ENCODE measurements at regions not wholly inside any gene's neighbourhood (a gene's known extent, or its start where the extent isn't known, plus 50 kb on each side); places are given as distances from the start of the nearest gene placed in this dataset.

DNA sequence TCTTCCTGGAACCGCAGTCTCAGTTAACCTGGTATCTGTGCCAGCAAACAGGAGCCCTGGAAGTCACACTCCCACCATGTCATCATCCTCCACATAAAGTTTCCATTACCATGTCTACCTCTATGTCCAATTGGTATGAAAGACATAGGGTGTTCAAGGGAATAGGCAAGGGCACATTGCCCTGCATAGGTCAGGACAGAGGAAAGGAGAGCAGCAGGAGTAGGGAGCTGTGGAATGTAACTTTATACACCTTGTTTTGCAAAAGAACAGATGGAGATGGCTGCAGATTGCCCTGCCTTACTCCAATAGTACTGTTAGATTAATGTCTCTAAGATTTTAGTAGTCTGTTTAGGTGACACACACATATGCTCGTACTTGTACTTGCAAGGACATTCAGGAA lies 1056.4 kb downstream of the NTRK3 start:
- TF ChIP-seq TCF7L2 (IDR thresholded peaks at IDR 0.05; ENCODE audit: borderline replicate concordance, extremely low read depth, insufficient read depth, insufficient read length) (no peak), YY1 (IDR thresholded peaks at IDR 0.05; ENCODE audit: extremely low read depth, insufficient replicate concordance, low read depth, low read length) (no peak), ZFX (IDR thresholded peaks at IDR 0.05) (no peak), EZH2phosphoT487 (IDR thresholded peaks at IDR 0.05; ENCODE audit: borderline replicate concordance) (no peak), SRF (IDR thresholded peaks at IDR 0.05; ENCODE audit: low read depth) (no peak), CEBPB (IDR thresholded peaks at IDR 0.05; ENCODE audit: low read depth) (no peak), EZH2 (IDR thresholded peaks at IDR 0.05) (no peak), POLR2AphosphoS5 (IDR thresholded peaks at IDR 0.05; ENCODE audit: low read depth, low read length) (no peak), RAD21 (IDR thresholded peaks at IDR 0.05; ENCODE audit: low read depth) (no peak), EGR1 (IDR thresholded peaks at IDR 0.05; ENCODE audit: low read depth) (no peak)
- TF ChIP-seq, protein P1, sequence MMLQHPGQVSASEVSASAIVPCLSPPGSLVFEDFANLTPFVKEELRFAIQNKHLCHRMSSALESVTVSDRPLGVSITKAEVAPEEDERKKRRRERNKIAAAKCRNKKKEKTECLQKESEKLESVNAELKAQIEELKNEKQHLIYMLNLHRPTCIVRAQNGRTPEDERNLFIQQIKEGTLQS (IDR thresholded peaks at IDR 0.05): no peak
- TF ChIP-seq, protein P2, sequence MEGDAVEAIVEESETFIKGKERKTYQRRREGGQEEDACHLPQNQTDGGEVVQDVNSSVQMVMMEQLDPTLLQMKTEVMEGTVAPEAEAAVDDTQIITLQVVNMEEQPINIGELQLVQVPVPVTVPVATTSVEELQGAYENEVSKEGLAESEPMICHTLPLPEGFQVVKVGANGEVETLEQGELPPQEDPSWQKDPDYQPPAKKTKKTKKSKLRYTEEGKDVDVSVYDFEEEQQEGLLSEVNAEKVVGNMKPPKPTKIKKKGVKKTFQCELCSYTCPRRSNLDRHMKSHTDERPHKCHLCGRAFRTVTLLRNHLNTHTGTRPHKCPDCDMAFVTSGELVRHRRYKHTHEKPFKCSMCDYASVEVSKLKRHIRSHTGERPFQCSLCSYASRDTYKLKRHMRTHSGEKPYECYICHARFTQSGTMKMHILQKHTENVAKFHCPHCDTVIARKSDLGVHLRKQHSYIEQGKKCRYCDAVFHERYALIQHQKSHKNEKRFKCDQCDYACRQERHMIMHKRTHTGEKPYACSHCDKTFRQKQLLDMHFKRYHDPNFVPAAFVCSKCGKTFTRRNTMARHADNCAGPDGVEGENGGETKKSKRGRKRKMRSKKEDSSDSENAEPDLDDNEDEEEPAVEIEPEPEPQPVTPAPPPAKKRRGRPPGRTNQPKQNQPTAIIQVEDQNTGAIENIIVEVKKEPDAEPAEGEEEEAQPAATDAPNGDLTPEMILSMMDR (IDR thresholded peaks at IDR 0.05 in 2 of 3, conservative IDR thresholded peaks at IDR 0.05 in 1 of 3; ENCODE audit: borderline replicate concordance in 1 of 3, insufficient read depth in 1 of 3, low read depth in 2 of 3, low read length in 2 of 3): no peak
- ChIA-PET POLR2A (no interaction called here), RAD21 (ENCODE audit: low non-redundant PET in 1 of 2, low total read pairs in 2 of 2, uncharacterized antibody in 2 of 2, unreplicated experiment in 2 of 2) (no interaction called here), CTCF (no interaction called here)
- no peaks in the 10 kb centered on the region for H3K36me3 ChIP-seq (ENCODE audit: control insufficient read depth in 1 of 2, insufficient read depth in 2 of 2, low read length in 2 of 2)
- H3K4me1 ChIP-seq (ENCODE audit: control insufficient read depth in 1 of 2, insufficient read depth in 2 of 2, low read length in 2 of 2): no peaks in the 10 kb centered on the region
- ATAC-seq (no peak), DNase-seq (ENCODE audit: low read depth, low spot score) (no peak)
- no peak overlapping the region for H2AFZ ChIP-seq (ENCODE audit: low read depth, low read length, poor library complexity, severe bottlenecking)
- H3K79me2 ChIP-seq (ENCODE audit: insufficient read depth, low read length): no peaks in the 10 kb centered on the region
- no peak overlapping the region for H3K4me3 ChIP-seq (replicated peaks in 1 of 2; ENCODE audit: low read depth in 1 of 2, low read length in 2 of 2)
- intact Hi-C loops (cut with micrococcal nuclease): no loop called here
- no TSS peak for BruUV-seq (replicated peaks)
- H4K20me1 ChIP-seq (ENCODE audit: insufficient read depth): no peaks in the 10 kb centered on the region
- H3K9me2 ChIP-seq (ENCODE audit: insufficient read depth): no peaks in the 10 kb centered on the region
- no peaks in the 10 kb centered on the region for H3K27me3 ChIP-seq (ENCODE audit: insufficient read depth, low read length)
- H3K27ac ChIP-seq (ENCODE audit: low read depth, low read length): no peak overlapping the region
- no peak overlapping the region for H3K4me2 ChIP-seq (ENCODE audit: low read length)
- H3K9me3 ChIP-seq (ENCODE audit: control insufficient read depth in 1 of 2, insufficient read depth in 1 of 2, low read depth in 1 of 2, low read length in 2 of 2): peaks cover 19 to 36% of the 10 kb centered on the region in 2 experiments; a peak in 3 of 4 replicates
- no peak overlapping the region for H3K9ac ChIP-seq (ENCODE audit: low read length)
